GM19438 (cell line): ENCODE measurements at regions not wholly inside any gene's neighbourhood (a gene's known extent, or its start where the extent isn't known, plus 50 kb on each side); places are given as distances from the start of the nearest gene placed in this dataset.
"Not testable (repeated sequence)": the region's sequence is repeated elsewhere in the genome, so short reads cannot be mapped to it uniquely, and the experiment has no call there.

Experiments used
- ATAC-seq: cut with Tn5 transposase; IDR thresholded peaks from one replicate; pipeline ENCODE4 v1.9.1; 2021; ENCODE audit warnings: low read depth; ENCODE audit not compliant: unreplicated experiment

DNA sequence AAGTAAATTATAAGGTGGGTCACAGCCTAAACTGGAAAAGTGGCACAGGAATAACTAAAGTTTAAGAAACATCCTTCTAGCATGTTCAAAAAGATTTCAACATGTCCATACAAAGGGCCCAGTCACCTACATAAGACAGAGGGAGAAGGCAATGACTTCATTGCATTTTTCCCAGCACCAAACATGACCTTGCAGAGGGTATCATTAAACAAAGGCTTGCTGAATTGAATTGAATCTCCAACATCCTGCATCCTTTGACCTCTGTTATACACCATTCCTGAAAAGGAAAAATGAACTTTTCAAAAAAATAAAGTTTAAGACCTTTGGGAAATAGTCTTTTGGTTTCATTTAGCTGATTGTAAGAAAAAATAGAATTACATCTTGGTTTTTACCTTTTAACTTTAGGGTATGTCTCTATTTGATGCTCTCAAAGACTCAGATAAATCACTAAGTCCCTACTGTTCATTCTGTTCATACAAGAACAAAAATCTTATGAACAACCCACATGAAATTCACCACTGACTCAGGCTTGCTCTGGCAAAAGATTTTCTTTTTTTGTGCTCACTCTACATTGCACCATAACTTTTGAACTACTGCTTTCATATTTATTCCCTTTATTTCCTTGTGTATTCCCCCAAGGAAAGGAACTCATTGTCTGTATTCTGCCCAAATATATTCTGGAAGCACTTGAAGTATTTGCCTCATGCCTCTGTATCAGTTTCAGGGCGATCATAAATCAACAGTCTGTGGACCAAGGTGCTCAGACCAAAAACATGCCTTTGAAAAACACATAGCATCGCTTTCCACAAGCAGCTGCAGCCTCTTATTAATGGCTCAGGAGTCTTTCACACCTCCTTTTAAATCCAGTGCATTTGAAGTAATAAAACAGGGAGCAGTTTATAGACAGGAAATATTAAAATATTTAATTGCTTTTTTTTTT, 121.7 kb downstream of the DUSP6 start:
- no peak for ATAC-seq

DNA sequence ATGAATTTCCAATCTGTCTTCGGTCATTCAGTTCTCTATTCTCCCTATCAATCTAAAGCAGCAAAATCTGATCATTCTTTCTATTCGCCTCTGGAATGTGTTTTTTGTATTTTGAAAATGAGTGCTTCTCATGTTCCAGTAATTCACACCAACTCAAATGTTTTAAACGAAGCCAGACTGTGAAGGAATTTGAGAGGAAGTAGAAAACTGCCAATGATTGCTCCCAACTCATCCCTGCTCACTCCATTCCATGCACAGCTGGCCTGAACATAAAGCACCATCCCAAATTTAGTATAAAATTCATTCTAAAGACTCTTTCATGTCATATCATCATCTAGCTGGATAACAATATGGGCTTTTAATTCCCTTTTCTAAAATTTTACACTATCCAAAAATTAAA, 123.8 kb downstream of the DUSP6 start:
- no peak for ATAC-seq

DNA sequence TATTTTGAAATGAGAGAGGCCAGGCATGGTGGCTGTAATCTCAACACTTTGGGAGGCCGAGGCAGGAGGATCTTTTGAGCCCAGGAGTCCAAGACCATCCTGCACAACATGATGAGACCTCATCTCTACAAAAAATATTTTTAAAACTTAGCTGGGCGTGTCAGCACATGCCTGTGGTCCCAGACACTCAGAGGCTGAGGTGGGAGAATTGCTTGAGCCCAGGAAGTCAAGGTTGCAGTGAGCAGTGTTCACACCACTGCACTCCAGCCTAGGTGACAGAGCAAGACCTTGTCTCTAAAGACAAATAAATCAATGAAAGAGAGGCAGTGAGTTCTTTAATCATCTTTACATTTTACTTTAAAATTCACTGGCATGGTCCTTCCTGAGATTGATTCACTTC, 124.5 kb downstream of the DUSP6 start:
- ATAC-seq, result no peak

DNA sequence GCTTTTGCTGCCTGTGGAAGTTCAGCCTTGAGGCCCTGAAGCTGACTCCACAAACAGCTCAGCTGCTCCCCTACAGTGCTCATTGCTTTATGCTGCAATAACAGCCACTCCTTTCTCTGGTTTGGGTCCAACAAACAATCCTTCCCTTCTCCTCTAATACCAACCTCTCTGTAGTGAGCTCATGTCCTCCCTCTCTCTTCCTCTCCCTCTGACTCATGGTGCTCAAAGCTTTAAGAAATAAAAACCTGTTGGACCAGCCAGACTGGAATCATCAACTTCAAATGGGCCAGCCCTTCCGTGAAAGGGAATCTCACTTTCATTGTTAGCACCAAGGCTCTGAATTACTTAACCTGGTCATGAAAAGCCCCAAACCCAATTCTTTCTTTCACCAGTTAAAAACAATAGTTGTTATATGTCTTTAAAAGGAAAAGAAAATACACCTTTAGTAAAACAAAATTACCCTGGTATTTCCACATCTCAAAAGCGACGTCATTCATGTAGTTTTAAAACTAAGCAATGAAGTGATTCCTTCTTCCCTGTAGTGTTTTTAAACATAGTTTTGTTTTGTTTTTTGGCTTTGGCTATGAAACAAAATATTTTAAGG, 126.4 kb downstream of the DUSP6 start:
- no peak for ATAC-seq

DNA sequence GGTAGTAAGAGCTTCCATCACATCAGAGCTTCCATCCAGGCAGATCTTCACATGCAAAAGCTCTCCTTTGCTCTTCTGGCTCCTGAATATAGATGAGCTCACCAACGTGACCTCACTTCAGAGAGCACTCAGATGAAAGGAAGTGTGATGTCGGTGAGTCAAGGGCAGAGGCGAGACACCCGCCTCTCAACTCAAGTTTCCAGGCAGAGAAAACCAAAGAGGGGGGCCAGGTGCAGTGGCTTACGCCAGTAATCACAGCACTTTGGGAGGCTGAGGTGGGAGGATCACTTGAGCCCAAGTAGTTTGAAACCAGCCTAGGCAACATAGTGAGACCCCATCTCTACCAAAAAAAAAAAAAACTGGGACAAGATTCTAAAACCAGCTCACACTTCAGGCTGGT, 126.9 kb downstream of the DUSP6 start:
- no peak for ATAC-seq

DNA sequence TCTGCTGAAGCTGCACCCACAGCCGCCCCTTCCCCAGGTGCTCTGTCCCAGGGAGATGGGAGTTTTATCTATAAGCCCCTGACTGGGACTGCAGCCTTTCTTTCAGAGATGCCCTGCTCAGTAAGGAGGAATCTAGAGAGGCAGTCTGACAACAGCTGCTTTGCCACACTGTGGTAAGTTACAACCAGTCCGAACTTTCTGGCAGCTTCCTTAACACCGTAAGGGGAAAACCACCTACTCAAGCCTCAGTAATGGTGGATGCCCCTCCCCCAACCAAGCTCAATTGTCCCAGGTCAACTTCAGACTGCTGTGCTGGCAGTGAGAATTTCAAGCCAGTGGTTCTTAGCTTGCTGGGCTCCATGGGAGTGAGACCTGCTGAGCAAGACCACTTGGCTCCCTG, 129.7 kb downstream of the DUSP6 start:
- not testable (repeated sequence) for ATAC-seq

DNA sequence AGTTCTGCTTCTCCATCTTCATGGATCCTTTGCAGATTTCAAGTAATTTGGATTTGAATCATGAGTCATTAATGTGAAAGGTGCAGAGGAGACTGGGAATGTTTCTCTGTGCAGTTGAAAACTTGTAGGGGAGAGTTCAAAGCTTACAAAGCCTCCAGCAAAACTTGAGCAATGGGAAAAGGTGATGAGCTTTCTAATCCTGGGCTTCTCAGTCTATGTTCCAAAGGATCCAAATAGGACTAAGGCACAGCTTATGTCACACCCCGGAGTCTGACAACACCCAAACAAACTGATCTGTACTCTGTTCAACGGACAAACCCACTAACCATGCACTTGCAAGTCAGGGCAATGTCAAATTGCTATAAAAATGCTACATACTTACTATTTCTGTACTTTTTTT, 134.8 kb downstream of the DUSP6 start:
- no peak for ATAC-seq

DNA sequence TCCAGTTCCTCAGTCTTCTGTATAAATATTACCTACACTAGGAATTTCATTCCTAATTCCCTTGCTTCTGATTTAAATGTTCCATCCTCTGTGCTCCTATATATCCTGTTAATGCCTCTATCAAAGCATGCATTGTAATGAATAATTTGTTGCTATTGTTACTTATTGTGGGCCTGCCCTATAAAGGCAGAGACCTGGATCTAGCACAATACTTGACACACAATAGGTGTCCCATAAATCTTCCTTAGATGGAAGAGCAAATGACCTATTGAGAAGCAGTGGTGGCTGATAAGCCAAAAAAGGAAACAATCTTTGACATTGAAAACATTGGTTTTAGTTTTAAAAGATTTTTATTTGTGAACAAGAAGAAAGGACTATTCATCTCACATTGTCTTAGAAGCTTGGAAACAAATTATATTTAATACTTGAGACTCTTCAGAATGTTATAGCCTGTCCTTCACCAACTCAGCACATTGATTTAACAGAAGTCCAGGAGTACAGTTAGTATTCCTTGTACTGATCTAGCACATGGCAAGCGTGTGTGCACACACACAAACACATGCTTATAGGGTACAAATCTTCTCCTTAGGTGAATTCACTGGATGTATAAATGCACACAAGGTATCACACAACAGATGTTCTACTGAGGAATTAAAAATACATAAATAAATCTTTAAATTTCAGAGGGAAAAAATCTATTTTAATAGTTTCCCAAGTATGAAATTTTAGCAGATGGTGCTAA, 135.9 kb downstream of the DUSP6 start:
- no peak for ATAC-seq

DNA sequence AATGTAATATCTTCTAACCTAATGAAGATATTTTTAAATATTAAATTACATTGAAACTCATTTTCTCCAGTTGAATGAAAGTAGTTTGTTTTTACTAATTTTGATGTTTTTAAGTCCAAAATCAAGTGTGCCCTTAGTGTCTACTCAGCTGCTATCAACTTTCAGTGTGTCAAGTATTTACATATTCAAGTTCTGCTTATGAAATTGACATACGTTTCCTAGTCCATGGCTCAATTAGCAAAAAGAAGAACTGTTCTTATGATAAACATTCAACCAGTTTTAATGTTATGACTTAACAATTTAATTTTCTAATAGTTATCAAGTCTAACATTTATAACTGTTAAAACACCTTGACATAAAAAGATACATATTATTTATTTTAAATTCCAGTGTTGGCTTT, 137.1 kb downstream of the DUSP6 start:
- ATAC-seq, result no peak

DNA sequence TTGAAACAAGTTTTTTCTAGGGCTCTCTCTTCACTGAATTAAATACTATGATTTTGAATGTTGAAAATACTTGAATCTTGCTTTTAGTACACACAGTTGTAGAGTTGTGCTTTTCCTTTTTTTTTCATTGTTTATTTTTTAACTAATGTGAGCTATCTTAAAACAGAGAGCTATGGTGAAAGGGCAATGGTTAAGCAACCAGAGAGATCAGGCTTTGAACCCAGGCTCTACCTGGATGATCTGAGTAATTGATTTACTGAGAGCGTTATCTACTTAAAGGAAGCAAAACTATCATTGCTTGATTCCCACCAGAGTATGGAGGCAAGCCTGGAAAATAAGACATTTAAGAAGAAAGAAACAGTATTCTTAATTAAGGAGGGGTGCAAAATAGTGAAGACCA, 138.6 kb downstream of the DUSP6 start:
- no peak for ATAC-seq

DNA sequence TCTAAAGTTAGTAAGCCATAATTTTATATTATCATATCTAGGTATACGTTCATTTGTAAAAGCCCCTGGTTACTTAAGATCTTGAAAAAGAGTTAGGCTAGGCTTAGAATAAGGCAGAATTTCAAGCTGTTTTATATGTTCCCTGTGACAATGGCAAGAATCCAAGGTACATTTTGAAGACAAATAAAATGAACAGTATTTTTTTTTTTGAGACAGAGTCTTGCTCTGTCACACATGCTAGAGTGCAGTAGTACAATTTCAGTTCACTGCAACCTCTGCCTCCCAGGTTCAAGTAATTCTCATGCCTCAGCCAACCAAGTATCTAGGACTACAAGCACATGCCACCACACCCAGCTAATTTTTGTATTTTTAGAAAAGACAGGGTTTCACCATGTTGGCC, 139.2 kb downstream of the DUSP6 start:
- no peak for ATAC-seq

DNA sequence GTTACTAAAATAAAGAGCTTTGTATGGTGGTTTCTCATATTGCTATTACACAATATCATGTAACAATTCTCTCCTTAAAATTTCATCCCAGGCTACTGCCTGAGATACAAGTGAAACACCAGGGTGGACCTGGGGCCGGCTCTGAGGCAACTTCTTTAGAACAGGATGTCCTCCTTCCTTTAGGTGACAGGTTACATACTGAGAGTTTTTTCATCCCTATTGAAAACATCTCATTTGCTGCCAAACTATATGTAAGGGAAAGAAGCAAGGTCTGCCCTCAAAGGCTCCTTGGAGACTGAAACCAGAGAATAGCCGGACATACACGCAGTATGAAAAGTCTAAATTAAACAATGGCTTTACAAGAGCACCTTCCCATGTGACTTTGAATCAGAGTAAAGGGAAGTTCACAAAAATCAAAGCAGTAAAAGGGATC, 139.9 kb downstream of the DUSP6 start:
- no peak for ATAC-seq

DNA sequence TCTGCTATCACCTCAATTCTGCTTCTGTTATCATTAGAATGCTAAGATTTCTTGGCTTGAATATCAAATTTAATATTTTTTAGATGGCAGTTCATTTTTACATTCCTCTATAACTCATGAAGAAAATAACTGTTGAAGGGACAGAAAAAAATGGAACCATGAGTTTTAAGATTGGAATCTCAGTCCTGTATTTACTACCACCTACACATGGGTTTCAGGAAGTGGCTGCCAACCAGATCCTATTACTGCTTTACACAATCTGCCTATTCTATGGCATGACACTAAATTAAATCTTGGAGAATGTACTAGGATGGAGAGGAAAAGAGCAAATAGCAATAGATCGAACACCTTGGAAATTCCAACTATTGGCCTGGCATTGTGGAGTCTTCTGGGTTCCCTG, 140.8 kb downstream of the DUSP6 start:
- no peak for ATAC-seq

DNA sequence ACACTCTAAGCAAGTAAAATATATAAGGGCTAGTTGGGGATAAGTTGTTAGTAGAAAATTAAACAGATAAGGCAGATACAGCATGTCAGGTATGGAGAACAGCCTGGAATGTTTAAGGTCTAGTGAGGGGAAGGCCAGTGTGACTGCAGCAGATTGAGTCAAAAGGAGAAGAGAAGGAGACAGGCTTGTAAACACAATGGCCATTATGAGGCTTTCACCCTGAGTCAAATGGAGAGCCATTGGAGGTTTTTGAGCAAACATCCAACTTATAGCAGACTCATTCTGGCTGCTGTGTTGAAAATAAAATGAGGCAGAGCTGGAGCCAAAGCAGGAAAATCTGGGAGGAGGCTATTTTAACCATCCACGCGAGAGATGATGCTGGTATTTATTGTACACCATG, 142.0 kb downstream of the DUSP6 start:
- ATAC-seq, result no peak

DNA sequence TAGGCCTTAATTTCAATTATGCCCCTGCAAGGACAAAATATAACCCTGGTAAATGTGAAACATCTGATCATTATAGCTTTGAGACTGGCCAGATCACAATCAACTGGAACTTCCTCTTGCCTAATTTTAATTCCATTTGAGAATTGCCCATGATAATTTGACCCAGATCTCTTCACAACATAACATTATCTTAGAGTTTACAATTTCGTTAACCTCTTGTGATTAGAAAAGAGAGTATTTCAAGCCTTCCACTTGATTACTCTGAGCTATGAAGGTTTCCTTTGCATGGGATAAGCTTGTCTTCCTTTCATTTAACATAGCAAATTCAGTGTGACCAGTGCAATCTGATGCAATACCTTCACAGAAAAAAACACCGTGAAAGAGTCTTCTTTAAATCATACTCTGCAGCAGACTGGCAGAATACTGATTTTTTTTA, 143.6 kb downstream of the DUSP6 start:
- no peak for ATAC-seq

DNA sequence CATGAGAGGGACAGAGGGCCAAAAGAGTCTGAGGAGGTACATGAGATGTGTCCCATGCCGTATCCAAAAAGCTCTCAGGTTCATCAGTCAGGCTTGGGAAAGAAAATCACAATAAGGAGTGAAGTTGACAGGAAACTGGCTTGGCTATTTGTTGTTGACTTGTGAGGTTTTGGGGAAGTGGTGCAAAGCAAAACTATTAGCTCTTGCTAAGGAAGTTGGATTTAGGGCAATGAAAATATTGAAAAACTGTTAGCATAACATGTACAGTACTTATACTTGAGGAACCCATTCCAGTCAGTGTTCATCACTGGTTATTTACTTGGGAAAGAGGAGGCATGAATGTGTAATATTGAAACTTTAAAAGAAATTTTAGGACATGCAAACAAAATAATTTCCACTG, 145.9 kb downstream of the DUSP6 start:
- no peak for ATAC-seq

DNA sequence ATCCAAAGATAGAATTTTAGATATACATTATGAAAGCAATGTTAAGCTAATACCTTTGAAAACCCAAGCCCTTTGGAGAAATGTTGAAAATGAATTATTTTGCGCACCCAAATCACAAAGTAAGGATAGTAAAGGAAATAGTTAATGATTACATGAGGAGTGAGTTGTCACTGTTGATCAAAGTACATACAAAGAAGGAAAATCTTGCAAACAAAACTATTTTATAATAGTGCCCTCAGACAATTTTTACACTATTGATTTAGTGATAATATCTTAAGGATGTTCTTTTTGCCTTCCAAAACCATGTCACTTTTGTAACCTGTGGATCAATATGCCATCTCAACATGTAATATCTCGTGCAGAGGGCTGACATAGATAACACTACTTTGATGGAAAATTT, 146.8 kb downstream of the DUSP6 start:
- ATAC-seq, result no peak

DNA sequence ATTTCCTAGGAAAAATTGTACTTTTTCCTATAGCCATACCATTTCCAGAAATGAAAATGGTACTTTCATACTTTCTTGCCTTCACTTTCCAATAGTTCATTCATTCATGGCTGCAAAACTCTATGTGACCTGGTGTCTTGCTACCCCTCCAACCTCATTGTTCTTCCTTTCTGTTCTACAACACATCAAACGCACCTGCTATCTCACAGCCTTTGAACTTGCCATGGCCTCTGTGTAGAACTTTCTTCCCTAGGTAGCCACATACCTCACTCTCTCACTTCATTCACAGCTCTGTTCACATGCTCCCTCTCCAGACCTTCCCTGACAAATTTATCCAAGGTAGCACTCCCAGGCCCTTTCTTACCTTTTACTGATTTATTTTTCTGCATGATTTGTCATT, 149.2 kb downstream of the DUSP6 start:
- no peak for ATAC-seq

DNA sequence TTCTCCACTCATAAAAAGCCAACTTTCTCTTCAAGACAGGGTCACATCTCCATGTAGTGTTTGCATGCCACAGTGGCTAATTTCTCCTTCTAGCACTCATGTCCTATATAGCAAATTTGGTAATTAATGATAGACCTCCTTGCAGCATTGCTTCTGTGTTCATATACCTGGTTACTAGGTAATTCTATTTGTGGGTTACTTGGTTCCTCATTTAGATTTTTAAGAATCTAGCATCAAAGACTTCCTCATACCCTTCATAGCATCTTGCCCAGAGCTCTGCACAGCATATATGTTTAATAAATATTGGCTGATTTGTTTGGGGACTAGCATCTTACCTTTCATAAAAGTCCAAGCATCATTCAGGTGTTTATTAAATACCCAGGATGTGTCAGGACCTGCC, 152.1 kb downstream of the DUSP6 start:
- ATAC-seq, result no peak

DNA sequence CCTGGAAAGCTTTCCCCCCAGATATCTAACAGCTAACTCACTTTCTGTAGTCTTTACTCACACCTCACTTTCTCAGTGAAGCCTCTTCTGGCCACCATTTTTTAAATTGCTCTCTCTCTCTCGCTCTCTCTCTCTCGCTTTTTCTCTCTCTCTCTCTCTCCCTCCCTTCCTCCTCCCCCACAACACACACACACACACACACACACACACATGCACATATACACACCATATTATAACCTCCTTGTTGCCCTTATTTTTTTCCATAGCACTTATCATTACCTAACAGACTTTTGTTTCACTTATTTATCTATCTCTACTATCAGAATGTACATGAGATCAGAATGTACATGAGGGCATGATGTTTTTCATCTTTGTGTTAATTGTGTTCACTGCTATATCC, 156.8 kb downstream of the DUSP6 start:
- ATAC-seq, result no peak

DNA sequence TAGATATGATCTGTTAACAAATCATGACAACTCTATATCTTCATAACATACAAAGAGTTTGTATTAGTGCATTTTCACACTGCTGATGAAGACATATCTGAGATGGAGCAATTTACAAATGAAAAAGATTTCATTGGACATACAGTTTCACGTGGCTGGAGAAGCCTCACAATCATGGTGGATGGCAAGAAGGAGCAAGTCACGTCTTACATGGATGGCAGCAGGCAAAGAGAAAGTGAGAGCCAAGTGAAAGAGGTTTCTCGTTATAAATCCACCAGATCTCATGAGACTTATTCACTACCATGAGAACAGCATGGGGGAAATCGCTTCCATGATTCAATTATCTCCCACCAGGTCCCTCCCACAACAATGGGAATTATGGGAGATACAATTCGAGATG, 157.6 kb downstream of the DUSP6 start:
- no peak for ATAC-seq
